ENCODE measurements at regions not wholly inside any gene's neighbourhood (a gene's known extent, or its start where the extent isn't known, plus 50 kb on each side); places are given as distances from the start of the nearest gene placed in this dataset.

DNA sequence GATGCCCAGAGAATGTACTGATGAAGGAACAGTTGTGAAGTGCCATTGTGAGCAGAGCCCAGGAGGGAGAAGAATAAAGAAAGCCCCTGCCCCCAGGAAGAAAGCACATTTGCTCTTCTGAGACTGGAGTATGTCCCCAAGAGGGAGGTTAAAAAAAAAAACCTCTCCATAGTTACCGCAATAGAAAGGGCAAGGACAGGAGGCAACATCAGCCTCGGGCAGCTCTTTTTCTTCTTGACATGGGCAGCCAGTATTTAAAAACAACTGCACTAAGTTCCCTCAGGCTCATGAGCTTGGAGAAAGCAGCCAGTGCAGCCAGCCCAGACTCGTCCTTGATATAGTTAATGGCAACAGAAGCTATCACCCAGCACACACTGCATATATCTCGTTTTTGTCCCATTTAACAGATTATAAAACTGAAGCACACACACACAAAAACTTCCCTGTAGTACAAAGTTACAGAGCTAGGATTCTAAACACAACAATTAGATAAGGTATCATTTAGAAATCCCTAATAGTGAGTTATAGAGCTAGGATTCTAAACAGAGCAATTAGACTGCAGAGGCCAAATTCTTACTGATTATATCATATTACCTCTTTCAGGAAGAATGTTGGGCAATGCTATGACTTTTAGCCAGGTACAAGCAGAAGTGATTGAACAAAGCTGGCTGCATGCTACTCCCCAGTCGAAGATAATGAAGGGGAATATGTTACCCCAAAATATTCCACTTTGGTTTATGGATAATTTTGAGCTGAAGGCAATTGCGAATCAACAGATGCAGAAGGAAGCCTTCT lies 823.5 kb downstream of the GRID1 start:
- Mint-ChIP-seq H3K4me1 (peaks cover 58% of the 10 kb centered on the region), H3K27ac (no peak overlapping the region), H3K36me3 (no peaks in the 10 kb centered on the region), H3K27me3 (ENCODE audit: low read depth) (no peaks in the 10 kb centered on the region), H3K4me3 (no peak overlapping the region), H3K9me3 (no peaks in the 10 kb centered on the region)
- ChIA-PET CTCF (interaction anchor here (1.3 kb wide), 1 partner anchor 28 kb away, joined by 3 read pairs; no protein-coding TSS in a partner anchor), POLR2A (no interaction called here)
- DNase-seq (ENCODE audit: low spot score): no peak
- no peak; the same call in 1 of the 2 replicates for ATAC-seq
- TF ChIP-seq ZNF121 (CRISPR knock-in tag; IDR thresholded peaks at IDR 0.05): no peak
- no peak for TF ChIP-seq ELF4 (CRISPR knock-in tag; IDR thresholded peaks at IDR 0.05; ENCODE audit: low read depth)
- TF ChIP-seq ZNF219 (CRISPR knock-in tag; IDR thresholded peaks at IDR 0.05; ENCODE audit: borderline replicate concordance): no peak
- no peak for TF ChIP-seq SOX15 (CRISPR knock-in tag; IDR thresholded peaks at IDR 0.05)
- TF ChIP-seq JAZF1 (CRISPR knock-in tag; IDR thresholded peaks at IDR 0.05): no peak
- TF ChIP-seq SP1 (CRISPR knock-in tag; conservative IDR thresholded peaks at IDR 0.05): no peak
- TF ChIP-seq ETV6 (CRISPR knock-in tag; IDR thresholded peaks at IDR 0.05): no peak
- no peak for TF ChIP-seq NR1H2 (CRISPR knock-in tag; IDR thresholded peaks at IDR 0.05)
- TF ChIP-seq TEAD4 (CRISPR knock-in tag; IDR thresholded peaks at IDR 0.05): no peak
- no peak for TF ChIP-seq SMAD4 (CRISPR knock-in tag; IDR thresholded peaks at IDR 0.05)
- no peak for TF ChIP-seq RORB (CRISPR knock-in tag; IDR thresholded peaks at IDR 0.05)

DNA sequence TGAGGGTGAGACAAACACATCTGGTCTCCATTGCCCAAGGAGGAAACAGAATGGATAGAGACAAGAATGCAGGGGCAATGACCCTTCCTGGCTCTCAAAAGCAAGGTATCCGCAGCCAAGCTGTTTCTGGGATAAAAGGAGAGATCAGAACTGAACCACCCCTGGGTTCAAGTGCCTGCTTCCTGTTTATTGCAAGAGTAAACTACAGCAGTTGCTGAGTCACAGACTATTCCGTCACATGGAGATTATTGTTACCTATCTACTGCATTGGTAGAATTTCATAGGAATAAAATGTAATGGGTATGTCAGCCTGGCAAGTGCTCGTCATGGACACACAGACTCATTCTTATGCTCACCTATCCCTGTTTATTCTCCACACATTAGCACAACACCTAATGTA lies 821.6 kb downstream of the GRID1 start:
- H3K27me3 Mint-ChIP-seq (ENCODE audit: low read depth): no peaks in the 10 kb centered on the region
- DNase-seq (ENCODE audit: low spot score) (no peak), ATAC-seq (no peak; the same call in 1 of the 2 replicates)
- no peaks in the 10 kb centered on the region for H3K36me3 Mint-ChIP-seq
- TF ChIP-seq, protein P1, sequence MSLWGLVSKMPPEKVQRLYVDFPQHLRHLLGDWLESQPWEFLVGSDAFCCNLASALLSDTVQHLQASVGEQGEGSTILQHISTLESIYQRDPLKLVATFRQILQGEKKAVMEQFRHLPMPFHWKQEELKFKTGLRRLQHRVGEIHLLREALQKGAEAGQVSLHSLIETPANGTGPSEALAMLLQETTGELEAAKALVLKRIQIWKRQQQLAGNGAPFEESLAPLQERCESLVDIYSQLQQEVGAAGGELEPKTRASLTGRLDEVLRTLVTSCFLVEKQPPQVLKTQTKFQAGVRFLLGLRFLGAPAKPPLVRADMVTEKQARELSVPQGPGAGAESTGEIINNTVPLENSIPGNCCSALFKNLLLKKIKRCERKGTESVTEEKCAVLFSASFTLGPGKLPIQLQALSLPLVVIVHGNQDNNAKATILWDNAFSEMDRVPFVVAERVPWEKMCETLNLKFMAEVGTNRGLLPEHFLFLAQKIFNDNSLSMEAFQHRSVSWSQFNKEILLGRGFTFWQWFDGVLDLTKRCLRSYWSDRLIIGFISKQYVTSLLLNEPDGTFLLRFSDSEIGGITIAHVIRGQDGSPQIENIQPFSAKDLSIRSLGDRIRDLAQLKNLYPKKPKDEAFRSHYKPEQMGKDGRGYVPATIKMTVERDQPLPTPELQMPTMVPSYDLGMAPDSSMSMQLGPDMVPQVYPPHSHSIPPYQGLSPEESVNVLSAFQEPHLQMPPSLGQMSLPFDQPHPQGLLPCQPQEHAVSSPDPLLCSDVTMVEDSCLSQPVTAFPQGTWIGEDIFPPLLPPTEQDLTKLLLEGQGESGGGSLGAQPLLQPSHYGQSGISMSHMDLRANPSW (CRISPR knock-in tag; conservative IDR thresholded peaks at IDR 0.05; ENCODE audit: low read depth): no peak
- TF ChIP-seq, protein P2, sequence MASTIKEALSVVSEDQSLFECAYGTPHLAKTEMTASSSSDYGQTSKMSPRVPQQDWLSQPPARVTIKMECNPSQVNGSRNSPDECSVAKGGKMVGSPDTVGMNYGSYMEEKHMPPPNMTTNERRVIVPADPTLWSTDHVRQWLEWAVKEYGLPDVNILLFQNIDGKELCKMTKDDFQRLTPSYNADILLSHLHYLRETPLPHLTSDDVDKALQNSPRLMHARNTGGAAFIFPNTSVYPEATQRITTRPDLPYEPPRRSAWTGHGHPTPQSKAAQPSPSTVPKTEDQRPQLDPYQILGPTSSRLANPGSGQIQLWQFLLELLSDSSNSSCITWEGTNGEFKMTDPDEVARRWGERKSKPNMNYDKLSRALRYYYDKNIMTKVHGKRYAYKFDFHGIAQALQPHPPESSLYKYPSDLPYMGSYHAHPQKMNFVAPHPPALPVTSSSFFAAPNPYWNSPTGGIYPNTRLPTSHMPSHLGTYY (CRISPR knock-in tag; IDR thresholded peaks at IDR 0.05): no peak
- H3K27ac Mint-ChIP-seq: no peak overlapping the region; the same call in 1 of the 2 replicates
- ChIA-PET POLR2A (no interaction called here), CTCF (no interaction called here)
- peaks cover 51% of the 10 kb centered on the region for H3K4me1 Mint-ChIP-seq
- no peak overlapping the region for H3K4me3 Mint-ChIP-seq
- H3K9me3 Mint-ChIP-seq: no peaks in the 10 kb centered on the region

DNA sequence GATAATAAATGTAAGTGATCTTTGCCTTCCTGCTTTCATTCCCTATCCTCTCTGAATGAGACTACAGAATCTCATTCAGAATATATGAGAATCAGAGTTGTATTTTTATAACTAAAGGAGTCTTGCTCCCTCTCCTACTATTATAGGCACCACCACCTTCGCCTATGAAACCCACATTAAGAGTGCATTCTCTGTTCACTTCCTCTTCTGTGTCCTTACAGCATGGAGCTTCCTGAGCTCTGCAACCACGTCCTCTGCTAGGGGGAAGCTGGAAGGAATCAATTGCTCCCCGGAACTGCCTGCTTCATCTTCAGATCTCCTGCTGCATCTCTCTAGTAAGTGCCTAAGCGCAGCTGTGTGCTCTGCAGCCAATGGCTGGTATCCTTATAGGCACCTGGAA lies 820.7 kb downstream of the GRID1 start:
- Mint-ChIP-seq H3K36me3 (no peaks in the 10 kb centered on the region), H3K27me3 (ENCODE audit: low read depth) (no peaks in the 10 kb centered on the region), H3K4me1 (peaks cover 50% of the 10 kb centered on the region), H3K27ac (no peak overlapping the region), H3K4me3 (no peak overlapping the region), H3K9me3 (no peaks in the 10 kb centered on the region)
- TF ChIP-seq, protein P3, sequence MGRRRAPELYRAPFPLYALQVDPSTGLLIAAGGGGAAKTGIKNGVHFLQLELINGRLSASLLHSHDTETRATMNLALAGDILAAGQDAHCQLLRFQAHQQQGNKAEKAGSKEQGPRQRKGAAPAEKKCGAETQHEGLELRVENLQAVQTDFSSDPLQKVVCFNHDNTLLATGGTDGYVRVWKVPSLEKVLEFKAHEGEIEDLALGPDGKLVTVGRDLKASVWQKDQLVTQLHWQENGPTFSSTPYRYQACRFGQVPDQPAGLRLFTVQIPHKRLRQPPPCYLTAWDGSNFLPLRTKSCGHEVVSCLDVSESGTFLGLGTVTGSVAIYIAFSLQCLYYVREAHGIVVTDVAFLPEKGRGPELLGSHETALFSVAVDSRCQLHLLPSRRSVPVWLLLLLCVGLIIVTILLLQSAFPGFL (CRISPR knock-in tag; IDR thresholded peaks at IDR 0.05; ENCODE audit: borderline replicate concordance): no peak
- no peak for TF ChIP-seq JAZF1 (CRISPR knock-in tag; IDR thresholded peaks at IDR 0.05)
- TF ChIP-seq KAT7 (CRISPR knock-in tag; IDR thresholded peaks at IDR 0.05; ENCODE audit: borderline replicate concordance): no peak
- no peak for TF ChIP-seq TCF7 (CRISPR knock-in tag; IDR thresholded peaks at IDR 0.05; ENCODE audit: low read depth)
- TF ChIP-seq ETV6 (CRISPR knock-in tag; IDR thresholded peaks at IDR 0.05): no peak
- TF ChIP-seq NR3C1 (CRISPR knock-in tag; conservative IDR thresholded peaks at IDR 0.05; ENCODE audit: low read depth): no peak
- TF ChIP-seq CREM (CRISPR knock-in tag; IDR thresholded peaks at IDR 0.05): no peak
- no peak for TF ChIP-seq MXD4 (CRISPR knock-in tag; IDR thresholded peaks at IDR 0.05; ENCODE audit: borderline replicate concordance)
- TF ChIP-seq, protein P4, sequence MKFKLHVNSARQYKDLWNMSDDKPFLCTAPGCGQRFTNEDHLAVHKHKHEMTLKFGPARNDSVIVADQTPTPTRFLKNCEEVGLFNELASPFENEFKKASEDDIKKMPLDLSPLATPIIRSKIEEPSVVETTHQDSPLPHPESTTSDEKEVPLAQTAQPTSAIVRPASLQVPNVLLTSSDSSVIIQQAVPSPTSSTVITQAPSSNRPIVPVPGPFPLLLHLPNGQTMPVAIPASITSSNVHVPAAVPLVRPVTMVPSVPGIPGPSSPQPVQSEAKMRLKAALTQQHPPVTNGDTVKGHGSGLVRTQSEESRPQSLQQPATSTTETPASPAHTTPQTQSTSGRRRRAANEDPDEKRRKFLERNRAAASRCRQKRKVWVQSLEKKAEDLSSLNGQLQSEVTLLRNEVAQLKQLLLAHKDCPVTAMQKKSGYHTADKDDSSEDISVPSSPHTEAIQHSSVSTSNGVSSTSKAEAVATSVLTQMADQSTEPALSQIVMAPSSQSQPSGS (CRISPR knock-in tag; IDR thresholded peaks at IDR 0.05; ENCODE audit: borderline replicate concordance, low read depth): no peak
- TF ChIP-seq RORB (CRISPR knock-in tag; IDR thresholded peaks at IDR 0.05): no peak
- TF ChIP-seq SP1 (CRISPR knock-in tag; conservative IDR thresholded peaks at IDR 0.05): no peak
- no peak for TF ChIP-seq ZNF121 (CRISPR knock-in tag; IDR thresholded peaks at IDR 0.05)
- TF ChIP-seq GTF2I (CRISPR knock-in tag; conservative IDR thresholded peaks at IDR 0.05): no peak
- no peak for DNase-seq (ENCODE audit: low spot score)
- CTCF ChIA-PET: no interaction called here
- ATAC-seq: no peak
- POLR2A ChIA-PET: no interaction called here

Measured in WTC11 (cell line).